ENCODE measurements at regions not wholly inside any gene's neighbourhood (a gene's known extent, or its start where the extent isn't known, plus 50 kb on each side); places are given as distances from the start of the nearest gene placed in this dataset.

DNA sequence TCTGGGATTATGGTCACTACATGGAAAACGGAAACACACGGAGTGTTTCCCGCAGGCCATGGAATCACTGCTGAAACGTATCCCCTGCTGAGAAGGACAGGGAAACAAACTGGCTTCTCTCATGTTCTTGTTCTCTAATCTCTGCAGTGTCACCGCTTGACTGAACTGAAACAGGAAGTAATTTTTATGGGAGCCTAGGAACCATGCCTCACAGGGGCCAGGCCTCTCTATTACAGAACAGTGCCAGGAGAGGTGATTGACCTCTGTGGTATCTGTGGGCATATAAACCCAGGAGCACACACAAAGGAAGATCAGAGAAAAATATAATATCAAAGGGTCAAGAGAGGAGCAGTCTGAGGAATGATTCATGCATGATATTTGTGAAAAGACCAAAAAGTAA is 88.9 kb upstream of the RBMY1B start:
- TF ChIP-seq POLR2A (IDR thresholded peaks at IDR 0.05) = no peak
- TF ChIP-seq CTCF (IDR thresholded peaks at IDR 0.05) = no peak
